ENCODE measurements at regions not wholly inside any gene's neighbourhood (a gene's known extent, or its start where the extent isn't known, plus 50 kb on each side); places are given as distances from the start of the nearest gene placed in this dataset.

- DNase-seq, result no peak
These were observed 84.3 kb upstream of the ABI3BP start for GRCh38 chr3:101077361-101078011.

GRCh38 chr3:101074518-101074917, 81.3 kb upstream of the ABI3BP start:
- DNase-seq, result no peak

GRCh38 chr3:101072300-101072699, 79.1 kb upstream of the ABI3BP start:
- no peak for DNase-seq

GRCh38 chr3:101070799-101071121, 77.5 kb upstream of the ABI3BP start:
- DNase-seq, result no peak

GRCh38 chr3:101069901-101070798, 76.9 kb upstream of the ABI3BP start:
- DNase-seq, result peak; percentile 82 to 86

GRCh38 chr3:101068876-101069606, 75.8 kb upstream of the ABI3BP start:
- DNase-seq, result no peak

GRCh38 chr3:101066711-101067129, 73.5 kb upstream of the ABI3BP start:
- DNase-seq, result no peak

GRCh38 chr3:101065962-101066361, 72.7 kb upstream of the ABI3BP start:
- DNase-seq, result no peak

GRCh38 chr3:101063401-101063800, 70.2 kb upstream of the ABI3BP start:
- DNase-seq, result no peak

- DNase-seq, result no peak
These were observed 68.1 kb upstream of the ABI3BP start for GRCh38 chr3:101061312-101061711.

GRCh38 chr3:101050866-101051265, 57.6 kb upstream of the ABI3BP start:
- no peak for DNase-seq

- no peak for DNase-seq
These were observed 56.8 kb upstream of the ABI3BP start for GRCh38 chr3:101050046-101050445.

GRCh38 chr3:101049532-101049931, 56.3 kb upstream of the ABI3BP start:
- DNase-seq, result no peak

- no peak for DNase-seq
These were observed 50.5 kb upstream of the ABI3BP start for GRCh38 chr3:101043687-101044078.

- no peak for DNase-seq
These were observed 49.9 kb upstream of the ABI3BP start for GRCh38 chr3:101042996-101043686.
